ENCODE measurements at regions not wholly inside any gene's neighbourhood (a gene's known extent, or its start where the extent isn't known, plus 50 kb on each side); places are given as distances from the start of the nearest gene placed in this dataset.
A peak's percentile ranks its signal among the peaks of the same experiment; 100 is the strongest.

DNA sequence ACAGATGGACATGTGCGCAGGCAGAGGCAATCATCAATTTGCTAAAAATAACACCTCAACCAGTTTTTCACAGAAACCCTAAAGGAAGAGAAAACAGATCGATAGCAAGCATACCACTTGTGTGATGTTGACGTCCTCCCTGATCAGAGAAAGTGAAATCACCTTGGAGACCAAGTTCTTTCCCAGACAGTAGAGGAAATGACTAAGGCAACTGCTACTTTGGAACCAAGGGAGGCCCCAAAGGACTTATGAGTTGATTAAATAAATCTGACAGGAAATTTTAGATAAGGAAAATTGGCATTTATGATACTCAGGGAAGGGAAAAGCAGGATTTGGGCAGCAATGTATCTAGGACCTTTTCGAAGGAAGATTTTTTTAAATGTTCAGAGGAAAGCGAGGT, 267.1 kb upstream of the ASIC2 start:
- Histone ChIP-seq H2AK9ac (replicated peaks; ENCODE audit: low read depth, low read length, poor library complexity) (no peak overlapping the region), H3K9me1 (ENCODE audit: insufficient read depth, low read length) (no peaks in the 10 kb centered on the region), H2AK5ac (ENCODE audit: low read depth, low read length) (no peak overlapping the region), H3K23ac (ENCODE audit: low read depth, low read length) (no peak overlapping the region), H2BK20ac (ENCODE audit: low read depth, low read length) (no peak overlapping the region), H3K9ac (ENCODE audit: low read depth, low read length) (no peak overlapping the region), H3K18ac (ENCODE audit: low read depth, low read length) (no peak overlapping the region), H3K9me3 (ENCODE audit: control insufficient read depth, insufficient read depth, low read length) (peaks cover 7% of the 10 kb centered on the region), H3K4me1 (ENCODE audit: control insufficient read depth, insufficient read depth, low read length) (no peaks in the 10 kb centered on the region), H4K5ac (ENCODE audit: low read depth, low read length) (no peak overlapping the region), H3K27ac (ENCODE audit: insufficient read depth, low read length) (no peak overlapping the region), H2BK15ac (ENCODE audit: low read depth, low read length) (no peak overlapping the region), H4K8ac (ENCODE audit: low read depth in 2 of 2, low read length in 2 of 2) (no peak overlapping the region), H3K4ac (ENCODE audit: low read depth, low read length) (no peak overlapping the region), H2BK5ac (ENCODE audit: low read depth, low read length, poor library complexity, severe bottlenecking) (no peak overlapping the region), H2AFZ (replicated peaks; ENCODE audit: low read length, poor library complexity) (no peak overlapping the region), H3K4me3 (ENCODE audit: insufficient read depth, low read depth, low read length) (no peak overlapping the region), H3K56ac (ENCODE audit: extremely low read depth, insufficient read depth, low read length) (no peak overlapping the region), H3K27me3 (ENCODE audit: control insufficient read depth, insufficient read depth, low read length) (no peaks in the 10 kb centered on the region), H3K36me3 (ENCODE audit: control insufficient read depth, insufficient read depth, low read length) (no peaks in the 10 kb centered on the region), H3K79me1 (ENCODE audit: low read depth in 1 of 2, low read length in 2 of 2) (no peaks in the 10 kb centered on the region), H4K20me1 (ENCODE audit: insufficient read depth, low read length) (no peaks in the 10 kb centered on the region), H3K14ac (replicated peaks; ENCODE audit: low read depth, low read length) (no peak overlapping the region), H2BK120ac (ENCODE audit: low read depth, low read length) (no peak overlapping the region), H4K91ac (ENCODE audit: insufficient read depth, low read depth, low read length) (no peak overlapping the region), H3K4me2 (ENCODE audit: low read depth, low read length) (no peak overlapping the region)
- intact Hi-C loops (cut with micrococcal nuclease) = no loop called here
- dilution Hi-C loops (cut with HindIII; ENCODE audit: low sequenced_read_pairs, unreplicated experiment) = no loop called here
- ATAC-seq (ENCODE audit: low read depth) = no peak
- BruUV-seq (replicated peaks) = no TSS peak
- DNase-seq = peak; percentile 24
- CTCF ChIA-PET = no interaction called here
- no CpG with 5 or more reads among the region's 5 CpGs for WGBS, 2 experiments (ENCODE audit: extremely low coverage in 2 of 2, insufficient read length in 1 of 2)
- in situ Hi-C loops (cut with MboI; ENCODE audit: low sequenced_read_pairs) = no loop called here
- TF ChIP-seq, protein P1, sequence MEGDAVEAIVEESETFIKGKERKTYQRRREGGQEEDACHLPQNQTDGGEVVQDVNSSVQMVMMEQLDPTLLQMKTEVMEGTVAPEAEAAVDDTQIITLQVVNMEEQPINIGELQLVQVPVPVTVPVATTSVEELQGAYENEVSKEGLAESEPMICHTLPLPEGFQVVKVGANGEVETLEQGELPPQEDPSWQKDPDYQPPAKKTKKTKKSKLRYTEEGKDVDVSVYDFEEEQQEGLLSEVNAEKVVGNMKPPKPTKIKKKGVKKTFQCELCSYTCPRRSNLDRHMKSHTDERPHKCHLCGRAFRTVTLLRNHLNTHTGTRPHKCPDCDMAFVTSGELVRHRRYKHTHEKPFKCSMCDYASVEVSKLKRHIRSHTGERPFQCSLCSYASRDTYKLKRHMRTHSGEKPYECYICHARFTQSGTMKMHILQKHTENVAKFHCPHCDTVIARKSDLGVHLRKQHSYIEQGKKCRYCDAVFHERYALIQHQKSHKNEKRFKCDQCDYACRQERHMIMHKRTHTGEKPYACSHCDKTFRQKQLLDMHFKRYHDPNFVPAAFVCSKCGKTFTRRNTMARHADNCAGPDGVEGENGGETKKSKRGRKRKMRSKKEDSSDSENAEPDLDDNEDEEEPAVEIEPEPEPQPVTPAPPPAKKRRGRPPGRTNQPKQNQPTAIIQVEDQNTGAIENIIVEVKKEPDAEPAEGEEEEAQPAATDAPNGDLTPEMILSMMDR (conservative IDR thresholded peaks at IDR 0.05; ENCODE audit: low read depth, low read length) = no peak
- POLR2A ChIA-PET (ENCODE audit: unreplicated experiment) = no interaction called here

All from IMR-90 (cell line).